Keratinocyte (primary cell): ENCODE measurements at regions not wholly inside any gene's neighbourhood (a gene's known extent, or its start where the extent isn't known, plus 50 kb on each side); places are given as distances from the start of the nearest gene placed in this dataset.

Source experiments
- CTCF ChIP-seq, 3 experiments: IDR thresholded peaks in 1 of 3; conservative IDR thresholded peaks in 1 of 3; optimal IDR thresholded peaks in 1 of 3; 2 replicates in 2 of 3; 3 replicates in 1 of 3; pipeline versions ENCODE3 to v1.5.1; 2011; ENCODE audit warnings: low read length in 3 of 3, mild to moderate bottlenecking in 3 of 3, moderate library complexity in 2 of 3, control low read depth in 1 of 3, inconsistent platforms in 1 of 3; ENCODE audit not compliant: insufficient read depth in 2 of 3; ENCODE audit errors: extremely low read depth in 1 of 3
- EZH2 ChIP-seq: IDR thresholded peaks from one replicate; pipeline ENCODE4 v1.6.1; 2012; ENCODE audit warnings: inconsistent platforms, mild to moderate bottlenecking, low read length, moderate library complexity

GRCh38 chr18:49658823-49659404 is 97.1 kb downstream of the LIPG start:
- TF ChIP-seq CTCF (optimal IDR thresholded peaks at IDR 0.05 in 1 of 3, IDR thresholded peaks at IDR 0.05 in 1 of 3, conservative IDR thresholded peaks at IDR 0.05 in 1 of 3; ENCODE audit: extremely low read depth in 1 of 3, insufficient read depth in 2 of 3, low read length in 3 of 3) (no peak), EZH2 (no peak)
